Muscle layer of duodenum (tissue), 2 donors: ENCODE measurements at regions not wholly inside any gene's neighbourhood (a gene's known extent, or its start where the extent isn't known, plus 50 kb on each side); places are given as distances from the start of the nearest gene placed in this dataset.
"Not testable (repeated sequence)": the region's sequence is repeated elsewhere in the genome, so short reads cannot be mapped to it uniquely, and the experiment has no call there.

Experiments used
- H3K27ac ChIP-seq: one replicate; pipeline ENCODE4 v1.7.0; 2013; ENCODE audit warnings: mild to moderate bottlenecking, low read length
- H3K27me3 ChIP-seq: one replicate; pipeline ENCODE4 v1.7.0; 2013; ENCODE audit warnings: low read depth, mild to moderate bottlenecking, control low read depth, low read length
- H3K36me3 ChIP-seq, 2 donors: one replicate each; pipeline ENCODE4 v1.7.0; 2013; ENCODE audit warnings: low read length in 2 of 2, control low read depth in 1 of 2, mild to moderate bottlenecking in 1 of 2; ENCODE audit not compliant: insufficient read depth in 2 of 2, control insufficient read depth in 1 of 2
- H3K4me1 ChIP-seq, 2 donors: one replicate each; pipeline ENCODE4 v1.7.0; 2013; ENCODE audit warnings: low read length in 2 of 2, mild to moderate bottlenecking in 2 of 2, control low read depth in 1 of 2, moderate library complexity in 1 of 2; ENCODE audit not compliant: insufficient read depth in 2 of 2, control insufficient read depth in 1 of 2
- H3K4me3 ChIP-seq, 2 donors: one replicate each; pipeline ENCODE4 v1.7.0; 2013; ENCODE audit warnings: low read length in 2 of 2, low read depth in 1 of 2, mild to moderate bottlenecking in 1 of 2
- H3K9me3 ChIP-seq, 2 donors: one replicate each; pipeline ENCODE4 v1.7.0; 2013; ENCODE audit warnings: low read length in 2 of 2, control low read depth in 1 of 2, mild to moderate bottlenecking in 1 of 2; ENCODE audit not compliant: control insufficient read depth in 1 of 2
- donor health status: healthy.

DNA sequence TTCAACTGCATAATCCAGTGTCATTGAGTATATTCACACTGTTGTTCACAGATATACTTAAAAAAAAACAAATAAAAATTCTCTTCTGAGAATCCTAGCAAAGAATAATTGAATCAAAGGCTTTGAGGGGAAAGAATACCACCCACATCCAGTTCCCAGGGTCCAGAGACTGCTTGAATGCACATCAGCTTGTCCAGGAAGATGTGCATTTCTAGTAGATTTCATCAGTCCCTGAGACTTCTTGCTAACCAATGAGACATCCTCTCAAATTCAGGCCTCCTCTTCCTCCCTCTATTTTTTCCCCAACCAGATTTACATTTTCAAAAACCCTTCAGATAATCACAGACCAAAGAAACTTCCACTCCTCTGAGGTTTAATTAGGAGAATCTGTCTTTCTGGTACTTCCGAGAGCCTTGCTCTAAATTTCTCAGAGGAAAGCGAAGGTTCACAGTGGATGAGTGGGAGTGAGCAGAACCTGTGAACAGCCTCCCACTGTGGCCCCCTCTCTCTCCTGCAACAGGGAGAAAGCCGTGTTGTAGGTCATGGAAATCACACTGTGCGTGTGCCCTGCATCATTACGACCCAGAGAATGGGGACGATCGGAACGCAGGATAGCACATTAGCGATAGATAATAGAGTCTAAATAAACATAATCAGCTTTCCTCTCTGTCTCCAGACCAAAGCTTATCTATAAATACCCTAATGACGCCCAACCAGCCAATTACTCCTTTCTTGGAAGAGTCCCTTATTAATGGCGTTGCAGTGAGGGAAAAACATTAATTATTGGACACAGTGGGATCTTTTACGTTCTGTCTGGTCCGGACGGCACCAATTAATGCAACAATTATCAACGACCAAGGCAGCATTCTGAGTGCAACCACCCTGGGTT lies 212.5 kb downstream of the EMX2 start:
- Histone ChIP-seq H3K36me3 (no peaks in the 10 kb centered on the region), H3K4me3 (no peak overlapping the region), H3K27me3 (no peaks in the 10 kb centered on the region), H3K27ac (no peak overlapping the region), H3K9me3 (no peaks in the 10 kb centered on the region), H3K4me1 (no peaks in the 10 kb centered on the region)

DNA sequence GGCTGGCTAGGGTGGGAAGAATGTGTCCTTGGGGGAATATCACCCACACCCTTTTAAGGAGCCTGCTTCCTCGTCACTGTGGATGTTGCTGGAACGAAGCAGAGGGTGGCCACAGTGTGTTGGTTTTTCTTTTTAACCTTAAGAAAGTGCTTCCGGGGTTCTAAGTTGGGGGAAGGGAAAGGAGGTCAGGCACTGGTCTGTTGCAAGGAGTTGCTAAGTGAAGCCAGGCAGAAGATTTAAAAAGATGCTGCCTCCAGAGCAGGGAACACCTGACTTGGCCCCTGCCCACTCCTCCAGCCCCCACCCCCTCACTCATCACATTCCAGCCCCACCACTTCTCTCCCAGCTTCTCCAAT lies 213.1 kb downstream of the EMX2 start:
- Histone ChIP-seq H3K27ac (no peak overlapping the region), H3K36me3 (no peaks in the 10 kb centered on the region), H3K4me3 (no peak overlapping the region), H3K9me3 (no peaks in the 10 kb centered on the region), H3K27me3 (no peaks in the 10 kb centered on the region), H3K4me1 (no peaks in the 10 kb centered on the region)

DNA sequence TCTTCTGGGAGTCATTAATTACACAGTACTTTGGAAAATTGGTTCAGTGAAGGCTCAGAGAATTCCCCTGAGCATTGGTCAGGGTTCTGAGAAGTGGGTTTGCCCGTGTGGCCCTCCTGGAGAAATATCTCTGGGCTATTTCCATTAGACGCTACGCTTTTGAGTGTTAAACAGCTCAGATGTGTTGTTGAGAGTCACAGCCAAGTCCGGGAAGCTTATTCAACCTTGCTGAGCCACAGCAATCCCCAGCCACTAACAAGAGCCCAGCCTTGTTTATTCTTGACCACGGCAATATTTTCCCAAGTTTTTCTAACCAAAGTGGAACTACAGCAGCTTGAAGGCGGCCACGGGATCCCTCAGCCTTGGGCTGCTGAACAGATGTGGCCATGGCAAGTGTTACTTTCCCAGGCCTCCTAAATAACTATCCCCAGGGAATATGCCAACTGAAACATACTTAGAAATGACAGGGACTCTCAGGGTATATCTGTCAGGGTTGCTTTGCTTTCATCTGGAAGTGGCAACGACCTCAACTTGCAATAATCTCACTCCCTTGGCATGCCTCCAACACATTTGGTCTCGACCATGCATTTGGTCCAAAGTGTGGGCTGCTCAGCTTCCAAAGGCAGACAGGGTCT lies 214.7 kb downstream of the EMX2 start:
- Histone ChIP-seq H3K4me3 (no peak overlapping the region), H3K9me3 (no peaks in the 10 kb centered on the region), H3K36me3 (no peaks in the 10 kb centered on the region), H3K4me1 (no peaks in the 10 kb centered on the region), H3K27me3 (no peaks in the 10 kb centered on the region), H3K27ac (no peak overlapping the region)

DNA sequence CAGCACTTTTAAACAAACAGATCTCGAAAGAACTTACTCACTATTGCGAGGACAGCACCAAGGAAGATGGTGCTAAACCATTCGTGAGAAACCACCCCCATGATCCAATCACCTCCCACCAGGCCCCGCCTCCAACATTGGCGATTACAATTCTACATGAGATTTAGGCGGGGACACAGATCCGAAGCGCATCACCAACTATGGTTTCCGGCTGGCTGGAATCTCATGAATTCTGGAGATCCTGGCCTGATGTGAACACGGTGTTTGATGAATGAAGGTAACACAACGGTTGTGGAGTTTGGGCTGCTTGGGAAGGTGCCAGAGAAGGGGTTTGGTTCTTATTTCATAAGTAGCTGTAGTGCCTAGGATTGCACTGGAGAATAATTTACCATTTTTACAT lies 216.7 kb downstream of the EMX2 start:
- H3K36me3 ChIP-seq = no peaks in the 10 kb centered on the region
- H3K27me3 ChIP-seq = no peaks in the 10 kb centered on the region
- H3K4me3 ChIP-seq = no peak overlapping the region
- H3K27ac ChIP-seq = no peak overlapping the region
- no peaks in the 10 kb centered on the region for H3K4me1 ChIP-seq
- H3K9me3 ChIP-seq = no peaks in the 10 kb centered on the region

DNA sequence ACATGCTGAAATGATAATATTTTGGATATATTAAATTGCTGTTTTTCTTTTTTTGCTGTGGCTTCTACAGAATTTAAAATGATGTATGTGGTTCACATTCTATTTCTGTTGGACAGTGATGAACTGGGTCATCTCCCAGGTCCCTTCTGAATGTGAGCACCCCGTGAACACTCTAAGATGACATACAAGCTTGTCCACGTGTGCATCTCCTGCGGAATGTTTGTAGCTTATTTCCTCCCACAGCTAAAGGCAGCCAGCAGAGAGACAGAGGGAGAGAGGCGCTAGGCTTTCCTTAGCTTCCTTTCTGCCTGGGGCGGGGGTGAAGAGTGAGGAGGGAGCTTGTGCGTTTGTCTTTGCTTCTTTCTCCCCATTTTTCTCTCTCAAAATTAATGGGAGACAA lies 219.1 kb downstream of the EMX2 start:
- H3K4me1 ChIP-seq = no peaks in the 10 kb centered on the region
- no peaks in the 10 kb centered on the region for H3K36me3 ChIP-seq
- no peak overlapping the region for H3K27ac ChIP-seq
- H3K9me3 ChIP-seq = no peaks in the 10 kb centered on the region
- H3K27me3 ChIP-seq = no peaks in the 10 kb centered on the region
- H3K4me3 ChIP-seq = no peak overlapping the region

DNA sequence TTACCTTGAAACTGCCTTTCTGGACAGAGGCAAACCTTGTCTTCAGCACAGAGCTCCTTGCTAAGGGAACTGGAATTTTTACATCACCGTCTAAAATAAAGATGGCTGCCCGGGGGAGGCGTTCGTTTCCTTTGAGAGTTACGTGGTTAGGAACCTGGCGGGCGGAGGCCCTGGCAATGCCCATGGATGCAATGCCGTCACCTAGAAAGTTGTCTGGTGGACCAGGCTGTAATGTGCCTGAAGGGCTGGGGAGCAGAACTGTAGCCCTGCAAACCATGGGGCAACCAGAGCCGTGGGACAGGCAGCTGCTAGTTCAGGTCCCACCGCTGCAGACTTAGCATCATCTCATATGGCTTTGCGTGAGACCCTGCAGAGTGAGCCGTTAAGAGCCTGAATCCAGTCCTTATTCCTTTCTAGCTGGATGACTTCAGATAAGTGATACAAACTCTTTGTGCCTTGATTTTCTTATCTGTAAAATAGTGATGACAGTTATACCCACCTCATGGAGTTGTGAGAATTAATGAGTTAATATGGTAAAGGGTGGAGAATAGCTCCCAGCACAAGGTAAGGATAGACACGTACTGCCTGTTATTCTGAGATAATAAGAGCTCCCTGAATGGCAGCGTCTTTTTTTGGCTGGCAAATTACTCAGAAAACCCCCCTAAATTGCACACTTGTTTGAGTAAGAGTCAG lies 219.7 kb downstream of the EMX2 start:
- H3K4me1 ChIP-seq = no peaks in the 10 kb centered on the region
- no peaks in the 10 kb centered on the region for H3K9me3 ChIP-seq
- H3K27ac ChIP-seq = no peak overlapping the region
- H3K27me3 ChIP-seq = no peaks in the 10 kb centered on the region
- H3K36me3 ChIP-seq = no peaks in the 10 kb centered on the region
- H3K4me3 ChIP-seq = no peak overlapping the region

DNA sequence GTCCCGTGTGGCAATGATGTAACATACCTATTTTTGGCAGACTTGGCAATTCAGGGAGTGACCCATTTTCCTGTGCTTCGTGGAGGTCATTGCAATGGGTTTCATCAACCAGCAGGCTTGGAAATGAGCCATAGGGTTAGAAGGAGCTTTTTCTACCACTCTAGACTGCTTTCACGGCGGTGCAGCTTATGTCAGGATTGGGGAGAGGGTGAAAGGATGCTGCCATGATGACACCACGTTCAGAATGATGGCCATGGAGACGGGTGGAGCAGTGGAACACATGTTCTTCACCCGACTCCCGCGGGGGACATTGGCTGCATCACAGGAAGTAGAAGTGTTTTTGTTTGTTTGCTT lies 220.2 kb downstream of the EMX2 start:
- no peak overlapping the region for H3K27ac ChIP-seq
- H3K36me3 ChIP-seq = no peaks in the 10 kb centered on the region
- H3K4me3 ChIP-seq = no peak overlapping the region
- no peaks in the 10 kb centered on the region for H3K9me3 ChIP-seq
- H3K27me3 ChIP-seq = no peaks in the 10 kb centered on the region
- H3K4me1 ChIP-seq = no peaks in the 10 kb centered on the region

DNA sequence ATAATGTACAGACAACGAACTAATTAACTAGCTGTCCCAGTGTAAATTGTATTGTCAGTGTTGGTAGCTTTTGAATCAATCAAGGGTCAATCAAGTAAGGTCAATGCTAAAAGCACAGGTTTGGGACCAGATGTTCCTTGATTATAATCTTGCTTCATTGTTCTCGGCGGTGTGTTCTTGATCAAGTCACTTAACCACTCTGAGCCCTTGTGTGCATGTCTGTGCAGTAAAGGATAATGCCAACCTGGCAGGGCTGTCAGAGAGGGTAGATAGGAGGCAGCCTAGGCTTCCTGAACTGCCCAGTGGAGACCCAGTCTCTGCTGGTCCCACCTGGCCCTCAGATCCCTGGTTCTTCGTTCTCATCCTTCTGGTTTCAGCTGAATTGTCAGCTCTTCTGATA lies 221.0 kb downstream of the EMX2 start:
- H3K27me3 ChIP-seq = no peaks in the 10 kb centered on the region
- H3K36me3 ChIP-seq = no peaks in the 10 kb centered on the region
- no peaks in the 10 kb centered on the region for H3K9me3 ChIP-seq
- no peak overlapping the region for H3K4me3 ChIP-seq
- H3K27ac ChIP-seq = no peak overlapping the region
- no peaks in the 10 kb centered on the region for H3K4me1 ChIP-seq

DNA sequence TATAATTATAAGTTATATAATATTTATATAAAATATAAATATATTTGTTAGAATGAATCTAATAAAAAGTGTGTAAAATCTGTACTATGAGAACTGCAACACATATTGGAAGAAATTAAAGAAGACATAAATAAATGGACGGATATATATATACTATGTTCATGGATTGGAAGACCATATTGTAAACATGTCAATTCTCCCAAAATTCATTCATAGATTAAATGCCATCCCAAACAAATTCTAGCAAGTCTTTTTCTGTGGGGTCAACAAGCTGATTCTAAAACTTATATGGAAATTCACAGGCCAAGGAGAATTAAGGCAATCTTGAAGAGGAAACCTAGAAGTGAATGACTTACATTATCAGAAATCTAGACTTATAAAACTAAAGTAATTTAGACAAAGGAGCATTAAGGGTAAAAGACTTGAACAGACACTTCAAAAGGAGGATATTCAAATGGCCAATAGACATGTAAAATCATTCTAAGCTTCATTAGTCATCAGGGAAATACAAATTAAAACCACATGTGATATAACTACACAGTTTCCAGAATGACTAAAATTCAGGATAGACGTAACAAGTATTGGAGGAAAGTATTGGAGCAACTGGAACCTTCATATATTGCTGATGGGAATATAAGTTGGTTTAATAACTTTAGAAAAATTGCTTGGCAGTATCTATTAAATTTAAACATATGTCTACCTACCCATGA lies 225.9 kb downstream of the EMX2 start:
- H3K27ac ChIP-seq = no peak overlapping the region
- H3K4me1 ChIP-seq = no peaks in the 10 kb centered on the region
- H3K36me3 ChIP-seq = no peaks in the 10 kb centered on the region
- no peaks in the 10 kb centered on the region for H3K9me3 ChIP-seq
- H3K27me3 ChIP-seq = no peaks in the 10 kb centered on the region
- no peak overlapping the region for H3K4me3 ChIP-seq

DNA sequence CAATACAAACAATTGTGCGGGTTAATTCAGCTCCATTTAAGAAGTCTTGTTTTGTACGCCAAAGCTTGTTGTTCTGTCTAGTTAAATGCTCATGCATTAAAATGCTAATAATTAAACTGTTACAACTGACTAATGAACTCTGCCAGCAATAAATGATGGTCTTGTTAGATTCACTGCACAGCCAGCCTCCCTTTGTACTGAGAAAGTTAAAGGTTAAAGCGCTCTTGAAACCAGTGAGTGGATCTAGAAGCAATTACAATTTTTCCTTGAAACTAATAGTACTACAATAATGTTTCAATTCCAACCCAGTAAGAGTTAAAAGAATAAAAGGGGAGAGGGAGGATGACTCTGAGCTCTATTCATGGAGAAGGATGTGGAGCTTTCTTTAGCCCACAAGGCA lies 233.0 kb downstream of the EMX2 start:
- H3K36me3 ChIP-seq = no peaks in the 10 kb centered on the region
- no peaks in the 10 kb centered on the region for H3K4me1 ChIP-seq
- no peak overlapping the region for H3K27ac ChIP-seq
- no peak overlapping the region for H3K4me3 ChIP-seq
- no peaks in the 10 kb centered on the region for H3K27me3 ChIP-seq
- H3K9me3 ChIP-seq = no peaks in the 10 kb centered on the region

DNA sequence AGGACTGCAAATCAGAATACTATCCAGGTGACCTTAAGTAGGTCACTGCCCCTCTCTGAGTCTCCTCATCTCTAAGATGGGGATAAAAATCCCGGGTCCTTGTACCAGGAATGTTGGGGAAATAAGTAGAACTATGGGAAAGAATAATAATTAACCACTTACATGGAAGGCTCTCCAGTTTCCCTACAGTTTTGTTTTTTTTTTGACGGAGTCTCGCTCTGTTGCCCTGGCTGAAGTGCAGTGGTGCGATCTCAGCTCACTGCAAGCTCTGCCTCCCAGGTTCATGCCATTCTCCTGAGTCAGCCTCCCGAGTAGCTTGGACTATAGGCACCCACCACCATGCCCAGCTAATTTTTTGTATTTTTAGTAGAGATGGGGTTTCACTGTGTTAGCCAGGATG lies 234.7 kb downstream of the EMX2 start:
- not testable (repeated sequence) for H3K27me3 ChIP-seq, H3K36me3 ChIP-seq, H3K9me3 ChIP-seq, H3K4me3 ChIP-seq, H3K27ac ChIP-seq, H3K4me1 ChIP-seq
